H7 (cell line): ENCODE measurements at regions not wholly inside any gene's neighbourhood (a gene's known extent, or its start where the extent isn't known, plus 50 kb on each side); places are given as distances from the start of the nearest gene placed in this dataset.

Source experiments
- DNase-seq: peaks from one replicate; pipeline ENCODE4 v3.0.0; 2012
- H3K27me3 ChIP-seq: 2 replicates; pipeline ENCODE4 v1.6.0; 2011; ENCODE audit warnings: mild to moderate bottlenecking, low read length; ENCODE audit not compliant: control insufficient read depth, insufficient read depth
- H3K36me3 ChIP-seq: replicated peaks from 2 replicates; pipeline ENCODE4 v1.5.1; 2011; ENCODE audit warnings: low read length; ENCODE audit not compliant: control insufficient read depth, insufficient read depth
- H3K4me3 ChIP-seq: 2 replicates; pipeline ENCODE4 v1.5.1; 2011; ENCODE audit warnings: low read depth, mild to moderate bottlenecking, control low read depth, low read length, moderate library complexity; ENCODE audit not compliant: insufficient read depth

GRCh38 chr9:73011181-73011750 is 58.4 kb upstream of the ALDH1A1 start:
- Histone ChIP-seq H3K36me3 (no peaks in the 10 kb centered on the region), H3K4me3 (no peak overlapping the region), H3K27me3 (no peaks in the 10 kb centered on the region)
- no peak for DNase-seq

- no peak for DNase-seq
- no peaks in the 10 kb centered on the region for H3K27me3 ChIP-seq
- no peak overlapping the region for H3K4me3 ChIP-seq
- no peaks in the 10 kb centered on the region for H3K36me3 ChIP-seq
Measured at GRCh38 chr9:73009649-73010288, 56.9 kb upstream of the ALDH1A1 start.

GRCh38 chr9:73007966-73008672 is 55.3 kb upstream of the ALDH1A1 start:
- Histone ChIP-seq H3K36me3 (no peaks in the 10 kb centered on the region), H3K4me3 (no peak overlapping the region), H3K27me3 (no peaks in the 10 kb centered on the region)
- DNase-seq: no peak

GRCh38 chr9:73006986-73007385 is 54.1 kb upstream of the ALDH1A1 start:
- no peak for DNase-seq
- Histone ChIP-seq H3K27me3 (no peaks in the 10 kb centered on the region), H3K36me3 (no peaks in the 10 kb centered on the region), H3K4me3 (no peak overlapping the region)
